Tibial nerve (tissue), 4 donors: ENCODE measurements at regions not wholly inside any gene's neighbourhood (a gene's known extent, or its start where the extent isn't known, plus 50 kb on each side); places are given as distances from the start of the nearest gene placed in this dataset.

ENCODE experiments used
- DNase-seq, 2 donors: peaks; one replicate each; pipeline ENCODE4 v3.0.0-alpha.2; 2019; ENCODE audit warnings: low spot score in 2 of 2
- H3K27ac ChIP-seq, 4 donors: fragments of 200-600 bp; sonication (generic) in 3 of 4; one replicate each; pipeline ENCODE4 v1.5.1; 2017 to 2019; ENCODE audit warnings: mild to moderate bottlenecking in 1 of 4
- H3K27me3 ChIP-seq, 2 donors: fragments of 200-600 bp; sonication (generic) in 1 of 2; one replicate each; pipeline versions ENCODE4 v1.5.1 to v1.6.0; 2017 to 2019
- H3K36me3 ChIP-seq, 3 donors: fragments of 200-600 bp; sonication (generic); one replicate each; pipeline ENCODE4 v1.5.1; 2018 to 2019
- H3K4me1 ChIP-seq, 4 donors: fragments of 200-600 bp; sonication (generic) in 3 of 4; one replicate each; pipeline ENCODE4 v1.5.1; 2017 to 2019
- H3K4me3 ChIP-seq, 4 donors: fragments of 200-600 bp; sonication (generic) in 3 of 4; one replicate each; pipeline ENCODE4 v1.5.1; 2017 to 2019; ENCODE audit warnings: mild to moderate bottlenecking in 1 of 4, moderate library complexity in 1 of 4
- H3K9me3 ChIP-seq, 4 donors: fragments of 200-600 bp; sonication (generic) in 3 of 4; one replicate each; pipeline ENCODE4 v1.5.1; 2017 to 2019
- CTCF ChIP-seq, 5 experiments: fragments of 200-600 bp in 3 of 5; fragments of 450-650 bp in 2 of 5; sonication (generic) in 3 of 5; IDR thresholded peaks; one replicate each; pipeline ENCODE4 v1.5.1; 2016 to 2019; ENCODE audit warnings: antibody characterized with exemption in 5 of 5, mild to moderate bottlenecking in 3 of 5, moderate library complexity in 2 of 5
- EP300 ChIP-seq, 2 donors: sonication (generic); formaldehyde crosslinking; IDR thresholded peaks; one replicate each; pipeline ENCODE4 v1.6.1; 2017; ENCODE audit warnings: antibody characterized with exemption in 2 of 2, mild to moderate bottlenecking in 1 of 2
- POLR2A ChIP-seq, 2 donors: fragments of 450-650 bp; IDR thresholded peaks; one replicate each; pipeline ENCODE4 v1.6.1; 2017; ENCODE audit warnings: antibody characterized with exemption in 2 of 2, mild to moderate bottlenecking in 2 of 2, moderate library complexity in 2 of 2
- WGBS, 2 donors: methylation state at CpG; one replicate each; pipeline ENCODE4 v1.1.5; 2018; 5-methylcytosine and 5-hydroxymethylcytosine counted together

GRCh38 chr2:16020389-16021008 lies 80.1 kb downstream of the MYCN start:
- no peaks in the 10 kb centered on the region for H3K27me3 ChIP-seq
- H3K36me3 ChIP-seq, result no peaks in the 10 kb centered on the region
- no peak for TF ChIP-seq EP300 (IDR thresholded peaks at IDR 0.05)
- H3K9me3 ChIP-seq, result no peaks in the 10 kb centered on the region
- WGBS, 2 donors, result 35 to 42% methylated on average over 5 of the region's 5 CpGs
- no peak overlapping the region for H3K4me3 ChIP-seq
- no peak for DNase-seq
- H3K27ac ChIP-seq, result no peak overlapping the region
- peaks cover 0 to 6% (median 0%) of the 10 kb centered on the region in 4 donors for H3K4me1 ChIP-seq

- 71 to 80% methylated on average over 4 of the region's 4 CpGs for WGBS, 2 donors
- no peak for DNase-seq
- Histone ChIP-seq H3K4me3 (no peak overlapping the region), H3K27me3 (peaks cover 0 to 2% of the 10 kb centered on the region in 2 donors), H3K36me3 (no peaks in the 10 kb centered on the region), H3K9me3 (no peaks in the 10 kb centered on the region), H3K4me1 (peaks cover 0 to 9% (median 0%) of the 10 kb centered on the region in 4 donors), H3K27ac (no peak overlapping the region)
- TF ChIP-seq POLR2A (IDR thresholded peaks at IDR 0.05), result no peak
- TF ChIP-seq EP300 (IDR thresholded peaks at IDR 0.05), result no peak
- no peak for TF ChIP-seq CTCF (IDR thresholded peaks at IDR 0.05)
These were observed 79.4 kb downstream of the MYCN start for GRCh38 chr2:16019617-16020351.

GRCh38 chr2:16019060-16019480 lies 78.7 kb downstream of the MYCN start:
- H3K4me3 ChIP-seq, result no peak overlapping the region
- no peak for DNase-seq
- no peak overlapping the region for H3K27ac ChIP-seq
- H3K27me3 ChIP-seq, result peaks cover 0 to 9% of the 10 kb centered on the region in 2 donors
- TF ChIP-seq POLR2A (IDR thresholded peaks at IDR 0.05), result no peak
- no peak for TF ChIP-seq EP300 (IDR thresholded peaks at IDR 0.05)
- TF ChIP-seq CTCF (IDR thresholded peaks at IDR 0.05), result no peak
- 89 to 93% methylated on average over 6 of the region's 6 CpGs for WGBS, 2 donors
- no peaks in the 10 kb centered on the region for H3K9me3 ChIP-seq
- no peaks in the 10 kb centered on the region for H3K36me3 ChIP-seq
- H3K4me1 ChIP-seq, result peaks cover 0 to 9% (median 0%) of the 10 kb centered on the region in 4 donors

GRCh38 chr2:16018277-16019059 lies 78.1 kb downstream of the MYCN start:
- WGBS, 2 donors, result 90 to 95% methylated on average over 13 of the region's 13 CpGs
- peaks cover 0 to 10% (median 0%) of the 10 kb centered on the region in 4 donors for H3K4me1 ChIP-seq
- TF ChIP-seq EP300 (IDR thresholded peaks at IDR 0.05), result no peak
- TF ChIP-seq CTCF (IDR thresholded peaks at IDR 0.05), result no peak
- TF ChIP-seq POLR2A (IDR thresholded peaks at IDR 0.05), result no peak
- DNase-seq, result no peak
- H3K9me3 ChIP-seq, result no peaks in the 10 kb centered on the region
- no peak overlapping the region for H3K27ac ChIP-seq
- no peak overlapping the region for H3K4me3 ChIP-seq
- H3K27me3 ChIP-seq, result peaks cover 0 to 15% of the 10 kb centered on the region in 2 donors
- no peaks in the 10 kb centered on the region for H3K36me3 ChIP-seq

- 73 to 100% methylated on average over 1 of the region's 1 CpG for WGBS, 2 donors
- Histone ChIP-seq H3K36me3 (no peaks in the 10 kb centered on the region), H3K27ac (no peak overlapping the region), H3K4me3 (no peak overlapping the region), H3K27me3 (peaks cover 0 to 35% of the 10 kb centered on the region in 2 donors), H3K9me3 (no peaks in the 10 kb centered on the region), H3K4me1 (peaks cover 0 to 19% (median 0%) of the 10 kb centered on the region in 4 donors)
- DNase-seq, result no peak
- no peak for TF ChIP-seq CTCF (IDR thresholded peaks at IDR 0.05)
These were observed 75.9 kb downstream of the MYCN start for GRCh38 chr2:16016282-16016681.
